Kidney glomerular epithelial cell (primary cell): ENCODE measurements at regions not wholly inside any gene's neighbourhood (a gene's known extent, or its start where the extent isn't known, plus 50 kb on each side); places are given as distances from the start of the nearest gene placed in this dataset.

Experiments used
- DNase-seq: peaks from one replicate; lab custom pipeline; 2025; lab: John Stamatoyannopoulos, UW

DNA sequence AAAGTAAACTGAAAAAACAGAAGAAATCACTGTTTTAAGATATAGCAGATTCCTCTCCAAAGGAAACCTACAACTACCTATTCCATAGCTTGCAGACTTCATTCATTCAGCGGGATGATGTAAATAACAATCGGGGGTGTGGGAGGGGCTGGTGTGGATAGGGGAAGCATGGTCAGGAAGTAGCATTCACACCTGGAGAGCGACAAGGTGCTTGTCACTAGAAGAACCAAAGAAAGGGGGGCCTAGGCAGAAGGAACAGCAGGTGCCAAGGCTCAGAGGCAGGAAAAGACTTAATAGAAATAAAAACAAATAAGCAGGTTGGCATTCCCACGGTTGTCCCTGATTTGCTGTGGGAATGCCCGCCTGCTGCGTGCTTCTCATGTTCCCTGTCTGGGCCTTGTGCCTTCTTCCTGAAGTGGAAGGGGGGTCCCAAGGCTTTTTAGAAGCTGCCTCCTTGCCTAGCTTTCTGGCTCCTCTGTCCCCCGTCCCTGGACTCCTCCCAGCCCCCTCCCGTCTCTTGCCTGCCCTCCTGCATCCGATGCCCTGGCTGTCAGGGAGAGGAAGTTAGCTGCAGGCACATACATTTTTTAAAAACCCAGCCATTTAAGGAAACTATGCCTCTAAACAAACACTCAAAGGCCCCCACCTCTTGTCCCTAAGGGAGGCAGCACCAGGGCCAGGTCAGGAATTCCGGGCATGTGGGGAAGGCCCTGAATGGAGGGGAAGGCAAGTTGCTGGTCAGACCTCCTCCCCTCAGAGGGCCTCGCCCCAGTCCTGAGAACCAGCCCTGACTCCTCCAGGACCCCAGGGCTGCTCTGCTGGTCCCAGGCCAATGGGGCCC lies 54.7 kb upstream of the PRDM11 start:
- DNase-seq: no peak

GRCh38 chr11:45092404-45092785 lies 54.0 kb upstream of the PRDM11 start:
- DNase-seq: no peak

GRCh38 chr11:45092901-45093760 lies 53.3 kb upstream of the PRDM11 start:
- peak; percentile 89 for DNase-seq

DNA sequence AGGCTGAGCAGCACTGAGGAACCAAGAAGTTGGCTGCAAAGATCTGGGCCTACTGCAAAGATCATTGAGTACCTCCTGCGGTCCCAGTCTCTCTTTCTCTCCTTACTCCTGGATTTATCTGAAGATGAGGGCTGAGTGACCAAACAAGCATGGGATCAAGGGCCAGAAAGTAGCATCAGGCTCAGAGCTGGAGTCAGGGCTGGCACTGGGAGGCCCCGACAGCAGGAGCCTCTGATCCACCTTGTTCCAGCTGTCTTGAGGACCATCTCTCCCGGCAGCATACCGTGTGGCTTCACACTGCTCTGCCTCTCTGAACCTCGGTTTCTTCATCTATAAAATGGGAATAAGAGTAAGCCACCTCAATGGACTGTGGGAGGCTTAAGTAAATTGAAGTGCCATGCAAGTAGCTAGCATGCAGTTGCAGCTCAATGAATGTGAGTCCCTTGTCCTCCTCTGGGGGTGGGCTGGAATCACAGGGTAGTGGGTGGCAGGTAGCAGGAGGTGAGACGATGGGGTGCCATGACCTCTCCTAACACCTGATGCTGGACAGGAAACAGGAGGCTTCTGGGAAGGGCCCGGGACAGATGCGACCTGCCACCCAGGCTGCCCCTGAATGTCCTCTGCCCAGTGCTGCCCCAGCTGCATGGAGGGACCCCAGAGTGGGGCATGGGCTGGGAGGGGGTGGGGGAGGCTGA lies 52.5 kb upstream of the PRDM11 start:
- no peak for DNase-seq

DNA sequence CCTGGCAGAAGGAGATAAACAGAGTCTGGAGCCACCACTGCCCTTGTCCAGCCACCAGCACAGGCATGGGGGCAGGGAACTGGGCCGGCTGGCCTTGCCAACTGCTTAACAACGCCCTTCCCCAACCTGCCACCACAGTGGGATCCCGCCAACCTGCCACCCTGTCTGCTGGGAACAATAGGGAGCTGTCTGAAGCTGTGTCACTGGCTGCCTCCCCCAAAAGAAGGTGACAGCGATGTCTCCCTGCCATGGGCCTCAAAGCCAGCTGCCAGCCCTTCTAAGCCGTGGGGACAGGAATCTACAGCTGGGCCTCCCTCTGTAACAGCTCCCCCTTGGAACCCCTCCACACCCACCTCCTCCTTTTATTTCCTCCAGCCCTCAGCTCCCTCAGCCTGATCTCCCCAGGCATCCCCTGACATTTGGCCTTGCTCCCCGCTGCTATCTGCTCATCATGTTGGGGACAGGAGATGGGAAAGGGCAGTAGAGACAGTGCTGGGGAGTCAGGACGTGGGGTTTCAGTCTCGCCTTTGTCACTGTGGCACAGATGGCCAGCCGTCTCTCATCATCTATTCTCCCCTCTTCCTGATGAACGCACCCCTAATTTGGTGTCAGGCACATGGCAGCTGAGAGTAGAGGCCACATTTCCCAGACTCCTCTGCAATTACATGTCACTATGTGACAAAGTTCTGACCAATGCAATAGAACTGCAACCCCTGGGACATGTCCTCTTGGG lies 51.3 kb upstream of the PRDM11 start:
- DNase-seq: no peak

- DNase-seq: no peak
These were observed 50.8 kb upstream of the PRDM11 start for GRCh38 chr11:45095691-45096010.

GRCh38 chr11:45096636-45097035 lies 49.8 kb upstream of the PRDM11 start:
- no peak for DNase-seq
